ENCODE measurements at regions not wholly inside any gene's neighbourhood (a gene's known extent, or its start where the extent isn't known, plus 50 kb on each side); places are given as distances from the start of the nearest gene placed in this dataset.

DNA sequence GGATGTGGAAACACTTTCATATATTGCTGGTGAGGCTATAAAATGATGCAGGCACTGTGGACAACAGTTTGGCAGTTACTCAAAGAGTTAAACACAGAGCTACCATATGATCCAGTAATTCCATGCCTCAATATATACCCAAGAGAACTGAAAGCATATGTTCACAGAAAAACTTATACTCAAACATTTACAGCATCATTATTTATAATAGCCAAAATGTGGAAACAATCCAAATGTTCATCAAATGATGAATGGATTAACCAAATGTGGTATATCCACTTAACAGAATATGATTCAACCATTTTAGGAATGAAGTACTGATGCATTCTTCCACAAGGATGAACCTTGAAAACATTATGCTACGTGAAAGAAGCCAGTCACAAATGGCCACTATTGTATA, 603.8 kb downstream of the IQCM start:
- intact Hi-C loops (cut with micrococcal nuclease; ENCODE audit: unreplicated experiment): no loop called here
- peaks cover 39% of the 10 kb centered on the region for H3K9me3 ChIP-seq (ENCODE audit: low read length)
- no peak overlapping the region for H3K9ac ChIP-seq (ENCODE audit: insufficient read depth, low read depth, low read length)
- no peaks in the 10 kb centered on the region for H4K20me1 ChIP-seq (ENCODE audit: insufficient read depth, low read length)
- H2AFZ ChIP-seq (ENCODE audit: low read length): no peak overlapping the region
- WGBS (ENCODE audit: low lambda C conversion rate): 0% methylated on average over 1 of the region's 1 CpG
- no peaks in the 10 kb centered on the region for H3K36me3 ChIP-seq (replicated peaks in 1 of 2; ENCODE audit: control insufficient read depth in 1 of 2, insufficient read depth in 2 of 2, low read length in 2 of 2)
- no peak overlapping the region for H3K4me2 ChIP-seq (ENCODE audit: low read depth, low read length)
- TF ChIP-seq TAF15 (IDR thresholded peaks at IDR 0.05; ENCODE audit: low read depth, low read length, poor library complexity, severe bottlenecking): no peak
- no peak for TF ChIP-seq ZNF737 (CRISPR knock-in tag; IDR thresholded peaks at IDR 0.05; ENCODE audit: borderline replicate concordance)
- no peak for TF ChIP-seq KDM1A (CRISPR knock-in tag; IDR thresholded peaks at IDR 0.05)
- TF ChIP-seq ZNF230 (CRISPR knock-in tag; IDR thresholded peaks at IDR 0.05): no peak
- no peak for TF ChIP-seq ADNP (CRISPR knock-in tag; IDR thresholded peaks at IDR 0.05)
- TF ChIP-seq, protein P1, sequence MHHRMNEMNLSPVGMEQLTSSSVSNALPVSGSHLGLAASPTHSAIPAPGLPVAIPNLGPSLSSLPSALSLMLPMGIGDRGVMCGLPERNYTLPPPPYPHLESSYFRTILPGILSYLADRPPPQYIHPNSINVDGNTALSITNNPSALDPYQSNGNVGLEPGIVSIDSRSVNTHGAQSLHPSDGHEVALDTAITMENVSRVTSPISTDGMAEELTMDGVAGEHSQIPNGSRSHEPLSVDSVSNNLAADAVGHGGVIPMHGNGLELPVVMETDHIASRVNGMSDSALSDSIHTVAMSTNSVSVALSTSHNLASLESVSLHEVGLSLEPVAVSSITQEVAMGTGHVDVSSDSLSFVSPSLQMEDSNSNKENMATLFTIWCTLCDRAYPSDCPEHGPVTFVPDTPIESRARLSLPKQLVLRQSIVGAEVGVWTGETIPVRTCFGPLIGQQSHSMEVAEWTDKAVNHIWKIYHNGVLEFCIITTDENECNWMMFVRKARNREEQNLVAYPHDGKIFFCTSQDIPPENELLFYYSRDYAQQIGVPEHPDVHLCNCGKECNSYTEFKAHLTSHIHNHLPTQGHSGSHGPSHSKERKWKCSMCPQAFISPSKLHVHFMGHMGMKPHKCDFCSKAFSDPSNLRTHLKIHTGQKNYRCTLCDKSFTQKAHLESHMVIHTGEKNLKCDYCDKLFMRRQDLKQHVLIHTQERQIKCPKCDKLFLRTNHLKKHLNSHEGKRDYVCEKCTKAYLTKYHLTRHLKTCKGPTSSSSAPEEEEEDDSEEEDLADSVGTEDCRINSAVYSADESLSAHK (CRISPR knock-in tag; IDR thresholded peaks at IDR 0.05; ENCODE audit: borderline replicate concordance): no peak
- no peak for TF ChIP-seq SNAI1 (CRISPR knock-in tag; IDR thresholded peaks at IDR 0.05; ENCODE audit: borderline replicate concordance)
- no peak for TF ChIP-seq IKZF1 (IDR thresholded peaks at IDR 0.05)
- TF ChIP-seq CCAR2 (optimal IDR thresholded peaks at IDR 0.05; ENCODE audit: low read depth, low read length): no peak
- TF ChIP-seq, protein P2, sequence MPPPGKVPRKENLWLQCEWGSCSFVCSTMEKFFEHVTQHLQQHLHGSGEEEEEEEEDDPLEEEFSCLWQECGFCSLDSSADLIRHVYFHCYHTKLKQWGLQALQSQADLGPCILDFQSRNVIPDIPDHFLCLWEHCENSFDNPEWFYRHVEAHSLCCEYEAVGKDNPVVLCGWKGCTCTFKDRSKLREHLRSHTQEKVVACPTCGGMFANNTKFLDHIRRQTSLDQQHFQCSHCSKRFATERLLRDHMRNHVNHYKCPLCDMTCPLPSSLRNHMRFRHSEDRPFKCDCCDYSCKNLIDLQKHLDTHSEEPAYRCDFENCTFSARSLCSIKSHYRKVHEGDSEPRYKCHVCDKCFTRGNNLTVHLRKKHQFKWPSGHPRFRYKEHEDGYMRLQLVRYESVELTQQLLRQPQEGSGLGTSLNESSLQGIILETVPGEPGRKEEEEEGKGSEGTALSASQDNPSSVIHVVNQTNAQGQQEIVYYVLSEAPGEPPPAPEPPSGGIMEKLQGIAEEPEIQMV (CRISPR knock-in tag; IDR thresholded peaks at IDR 0.05; ENCODE audit: low read depth): no peak
- TF ChIP-seq ZNF772 (CRISPR knock-in tag; IDR thresholded peaks at IDR 0.05): no peak
- TF ChIP-seq, protein P3, sequence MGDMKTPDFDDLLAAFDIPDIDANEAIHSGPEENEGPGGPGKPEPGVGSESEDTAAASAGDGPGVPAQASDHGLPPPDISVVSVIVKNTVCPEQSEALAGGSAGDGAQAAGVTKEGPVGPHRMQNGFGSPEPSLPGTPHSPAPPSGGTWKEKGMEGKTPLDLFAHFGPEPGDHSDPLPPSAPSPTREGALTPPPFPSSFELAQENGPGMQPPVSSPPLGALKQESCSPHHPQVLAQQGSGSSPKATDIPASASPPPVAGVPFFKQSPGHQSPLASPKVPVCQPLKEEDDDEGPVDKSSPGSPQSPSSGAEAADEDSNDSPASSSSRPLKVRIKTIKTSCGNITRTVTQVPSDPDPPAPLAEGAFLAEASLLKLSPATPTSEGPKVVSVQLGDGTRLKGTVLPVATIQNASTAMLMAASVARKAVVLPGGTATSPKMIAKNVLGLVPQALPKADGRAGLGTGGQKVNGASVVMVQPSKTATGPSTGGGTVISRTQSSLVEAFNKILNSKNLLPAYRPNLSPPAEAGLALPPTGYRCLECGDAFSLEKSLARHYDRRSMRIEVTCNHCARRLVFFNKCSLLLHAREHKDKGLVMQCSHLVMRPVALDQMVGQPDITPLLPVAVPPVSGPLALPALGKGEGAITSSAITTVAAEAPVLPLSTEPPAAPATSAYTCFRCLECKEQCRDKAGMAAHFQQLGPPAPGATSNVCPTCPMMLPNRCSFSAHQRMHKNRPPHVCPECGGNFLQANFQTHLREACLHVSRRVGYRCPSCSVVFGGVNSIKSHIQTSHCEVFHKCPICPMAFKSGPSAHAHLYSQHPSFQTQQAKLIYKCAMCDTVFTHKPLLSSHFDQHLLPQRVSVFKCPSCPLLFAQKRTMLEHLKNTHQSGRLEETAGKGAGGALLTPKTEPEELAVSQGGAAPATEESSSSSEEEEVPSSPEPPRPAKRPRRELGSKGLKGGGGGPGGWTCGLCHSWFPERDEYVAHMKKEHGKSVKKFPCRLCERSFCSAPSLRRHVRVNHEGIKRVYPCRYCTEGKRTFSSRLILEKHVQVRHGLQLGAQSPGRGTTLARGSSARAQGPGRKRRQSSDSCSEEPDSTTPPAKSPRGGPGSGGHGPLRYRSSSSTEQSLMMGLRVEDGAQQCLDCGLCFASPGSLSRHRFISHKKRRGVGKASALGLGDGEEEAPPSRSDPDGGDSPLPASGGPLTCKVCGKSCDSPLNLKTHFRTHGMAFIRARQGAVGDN (CRISPR knock-in tag; IDR thresholded peaks at IDR 0.05): no peak
- TF ChIP-seq, protein P4, sequence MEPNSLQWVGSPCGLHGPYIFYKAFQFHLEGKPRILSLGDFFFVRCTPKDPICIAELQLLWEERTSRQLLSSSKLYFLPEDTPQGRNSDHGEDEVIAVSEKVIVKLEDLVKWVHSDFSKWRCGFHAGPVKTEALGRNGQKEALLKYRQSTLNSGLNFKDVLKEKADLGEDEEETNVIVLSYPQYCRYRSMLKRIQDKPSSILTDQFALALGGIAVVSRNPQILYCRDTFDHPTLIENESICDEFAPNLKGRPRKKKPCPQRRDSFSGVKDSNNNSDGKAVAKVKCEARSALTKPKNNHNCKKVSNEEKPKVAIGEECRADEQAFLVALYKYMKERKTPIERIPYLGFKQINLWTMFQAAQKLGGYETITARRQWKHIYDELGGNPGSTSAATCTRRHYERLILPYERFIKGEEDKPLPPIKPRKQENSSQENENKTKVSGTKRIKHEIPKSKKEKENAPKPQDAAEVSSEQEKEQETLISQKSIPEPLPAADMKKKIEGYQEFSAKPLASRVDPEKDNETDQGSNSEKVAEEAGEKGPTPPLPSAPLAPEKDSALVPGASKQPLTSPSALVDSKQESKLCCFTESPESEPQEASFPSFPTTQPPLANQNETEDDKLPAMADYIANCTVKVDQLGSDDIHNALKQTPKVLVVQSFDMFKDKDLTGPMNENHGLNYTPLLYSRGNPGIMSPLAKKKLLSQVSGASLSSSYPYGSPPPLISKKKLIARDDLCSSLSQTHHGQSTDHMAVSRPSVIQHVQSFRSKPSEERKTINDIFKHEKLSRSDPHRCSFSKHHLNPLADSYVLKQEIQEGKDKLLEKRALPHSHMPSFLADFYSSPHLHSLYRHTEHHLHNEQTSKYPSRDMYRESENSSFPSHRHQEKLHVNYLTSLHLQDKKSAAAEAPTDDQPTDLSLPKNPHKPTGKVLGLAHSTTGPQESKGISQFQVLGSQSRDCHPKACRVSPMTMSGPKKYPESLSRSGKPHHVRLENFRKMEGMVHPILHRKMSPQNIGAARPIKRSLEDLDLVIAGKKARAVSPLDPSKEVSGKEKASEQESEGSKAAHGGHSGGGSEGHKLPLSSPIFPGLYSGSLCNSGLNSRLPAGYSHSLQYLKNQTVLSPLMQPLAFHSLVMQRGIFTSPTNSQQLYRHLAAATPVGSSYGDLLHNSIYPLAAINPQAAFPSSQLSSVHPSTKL (CRISPR knock-in tag; IDR thresholded peaks at IDR 0.05): no peak
- POLR2A ChIA-PET: no interaction called here
- no peak overlapping the region for H3K4me3 ChIP-seq (replicated peaks in 1 of 3; ENCODE audit: insufficient read depth in 1 of 3, low read depth in 2 of 3, low read length in 3 of 3)
- H3K27me3 ChIP-seq (ENCODE audit: control insufficient read depth in 1 of 2, insufficient read depth in 2 of 2, low read length in 2 of 2): no peaks in the 10 kb centered on the region; a peak in 1 of 5 replicates
- no peaks in the 10 kb centered on the region for H3K79me2 ChIP-seq (ENCODE audit: insufficient read depth, low read length)
- no peak overlapping the region for H3K27ac ChIP-seq (ENCODE audit: extremely low read length, insufficient read depth, low read length)
- no peaks in the 10 kb centered on the region for H3K4me1 ChIP-seq (ENCODE audit: insufficient read depth, low read length)
- ATAC-seq: no peak
- no peak for FAIRE-seq
- no peak for DNase-seq (ENCODE audit: low spot score)
- CTCF ChIA-PET (ENCODE audit: low intra/inter-chr PET ratio, low total read pairs): no interaction called here
- no TSS peak for BruUV-seq (replicated peaks)
- in situ Hi-C loops (cut with HindIII; ENCODE audit: extremely low pct_ligation_motif_present, low pct_unique_long_range_greater_than_20kb): no loop called here

Measured in HepG2 (cell line).